Karpas-422 (cell line): ENCODE measurements at regions not wholly inside any gene's neighbourhood (a gene's known extent, or its start where the extent isn't known, plus 50 kb on each side); places are given as distances from the start of the nearest gene placed in this dataset.

Source experiments
- DNase-seq: peaks from one replicate; pipeline ENCODE4 v3.0.0-alpha.2; 2015
- H2AFZ ChIP-seq: fragments of 200-600 bp; sonication (generic); 2 replicates; pipeline ENCODE4 v1.6.1; 2014; ENCODE audit warnings: antibody characterized with exemption, low read length, mixed read lengths
- H3K27ac ChIP-seq: fragments of 200-600 bp; sonication (generic); 2 replicates; pipeline ENCODE4 v1.5.1; 2014; ENCODE audit warnings: mild to moderate bottlenecking, low read length, moderate library complexity
- H3K27me3 ChIP-seq: fragments of 200-600 bp; sonication (generic); 2 replicates; pipeline ENCODE4 v1.6.1; 2014; ENCODE audit warnings: low read length, mixed read lengths
- H3K36me3 ChIP-seq: fragments of 200-600 bp; sonication (generic); 2 replicates; pipeline ENCODE4 v1.6.1; 2014; ENCODE audit warnings: low read length, mixed read lengths; ENCODE audit not compliant: insufficient read depth
- H3K4me1 ChIP-seq: fragments of 200-600 bp; sonication (generic); 2 replicates; pipeline ENCODE4 v1.6.1; 2014; ENCODE audit warnings: mild to moderate bottlenecking, low read length, mixed read lengths
- H3K4me2 ChIP-seq: fragments of 200-600 bp; sonication (generic); 2 replicates; pipeline ENCODE4 v1.6.1; 2014; ENCODE audit warnings: low read length, low read depth, mild to moderate bottlenecking; ENCODE audit not compliant: poor library complexity, severe bottlenecking
- H3K4me3 ChIP-seq: fragments of 200-600 bp; sonication (generic); 2 replicates; pipeline ENCODE4 v1.5.1; 2014; ENCODE audit warnings: mild to moderate bottlenecking, antibody characterized with exemption, low read length, mixed read lengths
- H3K79me2 ChIP-seq: fragments of 200-600 bp; sonication (generic); 2 replicates; pipeline ENCODE4 v1.6.1; 2014; ENCODE audit warnings: mild to moderate bottlenecking, low read length, mixed read lengths
- H3K9ac ChIP-seq: fragments of 200-600 bp; sonication (generic); 2 replicates; pipeline ENCODE4 v1.6.0; 2014; ENCODE audit warnings: low read length
- H3K9me2 ChIP-seq: fragments of 200-600 bp; sonication (generic), shearing (Covaris generic); replicated peaks from 2 replicates; pipeline ENCODE4 v1.6.0; 2014; ENCODE audit warnings: mild to moderate bottlenecking, low read length, moderate library complexity; ENCODE audit not compliant: insufficient read depth
- H3K9me3 ChIP-seq: fragments of 300-700, 200-600 bp; sonication (generic); 2 replicates; pipeline ENCODE4 v1.6.1; 2014; ENCODE audit warnings: low read length, mixed read lengths
- H4K20me1 ChIP-seq: fragments of 200-600 bp; sonication (generic); 2 replicates; pipeline ENCODE4 v1.6.1; 2014; ENCODE audit warnings: mild to moderate bottlenecking, antibody characterized with exemption, low read length, low read depth; ENCODE audit not compliant: insufficient read depth

DNA sequence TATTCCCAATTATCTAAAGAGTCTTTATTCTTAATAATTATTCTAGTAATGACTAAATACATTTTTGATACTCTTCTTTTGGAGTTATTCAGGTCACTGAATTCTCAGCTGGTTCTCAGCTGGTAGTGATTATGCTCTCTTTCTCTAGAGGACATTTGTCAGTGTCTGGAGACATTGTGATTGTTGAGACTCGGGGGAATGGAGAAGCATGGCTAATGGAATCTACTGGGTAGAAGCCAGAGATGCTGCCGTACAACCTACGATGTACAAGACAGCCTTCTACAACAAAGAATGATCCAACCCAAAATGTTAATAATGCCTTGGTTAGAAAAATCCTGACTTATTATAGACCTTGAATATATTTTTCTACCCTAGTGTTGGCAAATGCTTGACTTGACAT lies 149.2 kb upstream of the ANKRD50 start:
- H3K4me1 ChIP-seq: no peaks in the 10 kb centered on the region
- no peak overlapping the region for H3K9ac ChIP-seq
- no peak overlapping the region for H2AFZ ChIP-seq

DNA sequence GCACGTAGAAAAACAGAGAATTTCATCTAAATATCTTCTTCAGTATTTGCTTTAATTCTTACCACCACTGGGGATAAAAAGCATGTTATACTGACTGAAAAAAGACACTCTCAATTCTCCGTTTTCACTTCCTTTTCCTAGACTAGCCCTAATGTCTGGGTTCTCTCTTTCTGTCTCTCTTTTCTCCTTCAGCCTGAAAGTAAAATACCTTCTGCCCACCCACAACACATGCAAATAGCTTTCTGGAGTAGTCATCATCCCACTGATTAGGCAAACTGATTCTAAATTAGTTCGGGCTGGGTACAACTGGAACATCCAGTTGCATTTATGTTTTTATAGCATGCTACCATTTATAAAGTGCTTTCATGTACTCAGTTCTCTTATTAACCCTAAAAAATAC lies 142.4 kb upstream of the ANKRD50 start:
- no peak overlapping the region for H2AFZ ChIP-seq
- H3K4me2 ChIP-seq: no peak overlapping the region
- no peaks in the 10 kb centered on the region for H4K20me1 ChIP-seq
- H3K9me3 ChIP-seq: peaks cover 10% of the 10 kb centered on the region; the same call in 1 of the 2 replicates
- H3K4me1 ChIP-seq: no peaks in the 10 kb centered on the region
- H3K9me2 ChIP-seq: no peaks in the 10 kb centered on the region
- no peak overlapping the region for H3K4me3 ChIP-seq
- no peak overlapping the region for H3K9ac ChIP-seq
- no peaks in the 10 kb centered on the region for H3K36me3 ChIP-seq
- no peak overlapping the region for H3K27ac ChIP-seq
- no peaks in the 10 kb centered on the region for H3K79me2 ChIP-seq
- H3K27me3 ChIP-seq: no peaks in the 10 kb centered on the region
- no peak for DNase-seq

More for the DNA sequence above, 149.2 kb upstream of the ANKRD50 start:
- H3K4me3 ChIP-seq: no peak overlapping the region
- no peak for DNase-seq
- H3K9me2 ChIP-seq: no peaks in the 10 kb centered on the region
- H3K36me3 ChIP-seq: no peaks in the 10 kb centered on the region
- no peaks in the 10 kb centered on the region for H3K27me3 ChIP-seq
- H3K4me2 ChIP-seq: no peak overlapping the region
- peaks cover 22% of the 10 kb centered on the region for H3K9me3 ChIP-seq
- H3K79me2 ChIP-seq: no peaks in the 10 kb centered on the region
- H4K20me1 ChIP-seq: no peaks in the 10 kb centered on the region
- no peak overlapping the region for H3K27ac ChIP-seq

DNA sequence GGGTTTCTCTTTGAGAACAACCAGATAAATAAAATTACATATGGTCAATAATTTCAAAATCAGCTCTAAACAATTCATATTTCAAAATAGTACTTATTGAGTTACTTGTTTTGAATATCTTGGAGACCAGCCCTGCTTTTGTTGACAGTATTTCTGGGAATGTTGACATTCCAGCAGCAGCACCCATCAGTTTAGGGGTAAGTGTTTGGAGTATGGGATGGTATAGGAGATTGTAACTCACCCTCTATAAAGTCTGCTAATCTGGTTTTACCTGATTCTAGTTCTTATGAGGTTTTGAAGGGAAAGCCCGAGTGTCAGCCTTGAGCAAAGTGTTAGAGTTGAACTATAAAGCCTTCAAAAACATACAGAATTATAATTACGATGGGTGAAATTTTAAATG lies 139.2 kb upstream of the ANKRD50 start:
- Histone ChIP-seq H3K9me3 (peaks cover 8% of the 10 kb centered on the region; the same call in 1 of the 2 replicates), H4K20me1 (no peaks in the 10 kb centered on the region), H3K9me2 (no peaks in the 10 kb centered on the region), H3K4me3 (no peak overlapping the region), H2AFZ (no peak overlapping the region), H3K4me1 (no peaks in the 10 kb centered on the region), H3K4me2 (no peak overlapping the region), H3K9ac (no peak overlapping the region), H3K36me3 (no peaks in the 10 kb centered on the region), H3K27me3 (no peaks in the 10 kb centered on the region), H3K27ac (no peak overlapping the region), H3K79me2 (no peaks in the 10 kb centered on the region)
- no peak for DNase-seq

DNA sequence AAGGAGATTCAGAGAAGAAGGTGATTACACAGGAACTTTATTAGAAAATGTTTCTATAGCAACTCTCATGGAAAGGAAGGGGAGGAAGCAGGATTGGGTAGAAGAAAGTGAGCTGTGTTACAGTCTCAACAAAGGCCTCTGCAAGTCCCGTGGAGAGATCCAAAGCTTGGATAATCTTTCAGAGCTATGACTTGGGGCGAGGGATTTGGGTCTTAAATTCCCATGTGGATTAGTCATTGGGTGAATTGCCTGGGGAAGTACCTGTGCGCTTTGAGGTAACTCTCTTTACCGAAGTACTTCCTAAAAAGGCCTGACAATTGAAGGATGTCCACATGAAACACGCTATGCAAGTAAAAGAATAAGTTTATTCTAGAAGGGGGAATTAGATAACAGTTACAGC lies 133.8 kb upstream of the ANKRD50 start:
- H3K4me1 ChIP-seq: no peaks in the 10 kb centered on the region
- no peaks in the 10 kb centered on the region for H3K27me3 ChIP-seq
- H4K20me1 ChIP-seq: no peaks in the 10 kb centered on the region
- no peak overlapping the region for H3K9ac ChIP-seq
- no peak overlapping the region for H3K4me3 ChIP-seq
- H3K9me2 ChIP-seq: no peaks in the 10 kb centered on the region
- H3K36me3 ChIP-seq: no peaks in the 10 kb centered on the region
- no peak for DNase-seq
- peaks cover 13% of the 10 kb centered on the region for H3K9me3 ChIP-seq
- H3K79me2 ChIP-seq: no peaks in the 10 kb centered on the region
- no peak overlapping the region for H3K4me2 ChIP-seq
- no peak overlapping the region for H3K27ac ChIP-seq
- no peak overlapping the region for H2AFZ ChIP-seq

DNA sequence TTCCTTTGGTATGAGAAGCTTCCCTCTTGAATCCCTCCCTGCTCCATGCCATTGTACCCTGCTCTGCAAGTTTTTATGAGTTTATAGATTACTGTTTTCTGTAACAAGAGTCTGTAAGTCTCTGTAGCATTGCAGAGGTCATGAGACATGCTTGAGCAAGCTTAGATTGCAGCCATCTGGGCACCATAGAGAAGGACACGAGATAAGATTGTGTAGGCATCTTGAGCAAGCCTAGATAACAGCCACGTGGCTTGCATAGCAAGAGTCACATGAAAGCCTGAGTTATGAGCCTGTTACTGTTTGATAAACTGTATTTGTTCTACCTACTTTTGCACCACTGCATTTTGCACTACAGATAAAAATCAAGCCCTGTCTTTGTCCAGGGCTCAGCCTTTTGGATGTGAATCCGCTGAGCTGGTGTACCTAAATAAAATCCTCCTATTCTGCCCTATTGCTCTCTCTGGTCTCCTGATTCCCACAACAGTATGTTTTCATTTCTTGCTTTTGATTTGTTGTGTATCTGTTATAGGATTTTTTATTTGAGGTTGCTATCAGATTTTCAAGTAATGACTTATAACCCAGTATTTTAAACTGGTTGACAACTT lies 127.4 kb upstream of the ANKRD50 start:
- Histone ChIP-seq H3K9ac (no peak overlapping the region), H3K27ac (no peak overlapping the region), H3K27me3 (no peaks in the 10 kb centered on the region), H3K79me2 (no peaks in the 10 kb centered on the region), H3K9me3 (peaks cover 39% of the 10 kb centered on the region), H3K4me3 (no peak overlapping the region), H3K4me2 (no peak overlapping the region), H3K9me2 (no peaks in the 10 kb centered on the region), H2AFZ (no peak overlapping the region), H4K20me1 (no peaks in the 10 kb centered on the region), H3K4me1 (no peaks in the 10 kb centered on the region), H3K36me3 (no peaks in the 10 kb centered on the region)
- DNase-seq: no peak

DNA sequence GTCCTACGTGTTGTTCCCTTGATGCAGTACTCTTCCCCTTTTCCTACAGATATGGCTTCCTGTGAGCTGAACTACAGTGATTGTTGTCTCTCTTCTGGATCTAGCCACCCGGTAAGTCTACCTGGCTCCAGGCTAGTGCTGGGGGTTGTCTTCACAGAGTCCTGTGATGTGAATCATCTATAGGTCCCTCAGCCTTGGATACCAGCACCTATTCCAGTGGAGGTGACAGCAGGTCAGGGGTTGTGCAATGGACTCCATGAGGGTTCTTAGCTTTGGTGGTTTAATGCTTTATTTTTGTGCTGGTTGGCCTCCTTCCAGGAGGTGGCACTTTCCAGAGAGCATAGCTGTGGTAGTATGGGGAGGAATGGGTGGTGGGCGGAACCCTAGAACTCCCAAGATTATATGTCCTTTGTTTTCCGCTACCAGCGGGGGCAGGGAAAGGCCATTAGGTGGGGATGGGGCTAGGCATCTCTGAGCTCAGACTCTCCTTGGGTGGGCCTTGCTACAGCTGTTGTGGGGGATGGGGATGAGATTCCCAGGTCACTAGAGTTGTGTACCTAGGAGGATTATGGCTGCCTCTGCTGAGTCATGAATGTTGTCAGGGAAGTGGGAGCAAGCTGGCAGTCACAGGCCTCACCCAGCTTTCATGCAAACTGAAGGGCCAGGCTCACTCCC lies 121.4 kb upstream of the ANKRD50 start:
- no peak overlapping the region for H3K4me2 ChIP-seq
- no peaks in the 10 kb centered on the region for H3K9me2 ChIP-seq
- H3K27ac ChIP-seq: no peak overlapping the region
- peaks cover 17% of the 10 kb centered on the region; the same call in 1 of the 2 replicates for H3K9me3 ChIP-seq
- no peaks in the 10 kb centered on the region for H3K27me3 ChIP-seq
- no peak overlapping the region for H3K9ac ChIP-seq
- H3K4me3 ChIP-seq: no peak overlapping the region
- DNase-seq: no peak
- no peaks in the 10 kb centered on the region for H3K79me2 ChIP-seq
- H3K4me1 ChIP-seq: no peaks in the 10 kb centered on the region
- no peaks in the 10 kb centered on the region for H4K20me1 ChIP-seq
- no peak overlapping the region for H2AFZ ChIP-seq
- no peaks in the 10 kb centered on the region for H3K36me3 ChIP-seq

DNA sequence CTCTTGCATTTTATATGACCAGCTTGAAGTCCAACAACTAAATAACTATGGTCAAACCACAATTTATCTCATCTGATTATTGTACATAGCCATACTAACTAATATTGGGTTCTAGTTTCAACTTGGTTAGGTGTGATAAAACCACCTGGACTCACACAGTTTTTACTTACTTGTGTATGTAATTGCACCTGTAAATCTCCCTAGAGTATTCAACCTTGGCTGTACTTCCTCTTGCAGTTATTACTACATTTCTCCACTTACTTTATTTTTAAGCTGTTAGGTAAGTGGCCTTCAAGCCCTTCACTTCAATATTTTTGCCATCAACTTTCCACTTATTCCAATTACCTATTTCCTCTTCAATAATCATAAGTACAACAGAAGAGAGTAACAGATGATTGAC lies 115.8 kb upstream of the ANKRD50 start:
- Histone ChIP-seq H3K27ac (no peak overlapping the region), H3K36me3 (no peaks in the 10 kb centered on the region), H3K4me1 (no peaks in the 10 kb centered on the region), H3K9ac (no peak overlapping the region), H3K27me3 (no peaks in the 10 kb centered on the region), H3K4me3 (no peak overlapping the region), H3K9me3 (peaks cover 9% of the 10 kb centered on the region), H4K20me1 (no peaks in the 10 kb centered on the region), H3K9me2 (no peaks in the 10 kb centered on the region), H2AFZ (no peak overlapping the region), H3K4me2 (no peak overlapping the region), H3K79me2 (no peaks in the 10 kb centered on the region)
- no peak for DNase-seq

DNA sequence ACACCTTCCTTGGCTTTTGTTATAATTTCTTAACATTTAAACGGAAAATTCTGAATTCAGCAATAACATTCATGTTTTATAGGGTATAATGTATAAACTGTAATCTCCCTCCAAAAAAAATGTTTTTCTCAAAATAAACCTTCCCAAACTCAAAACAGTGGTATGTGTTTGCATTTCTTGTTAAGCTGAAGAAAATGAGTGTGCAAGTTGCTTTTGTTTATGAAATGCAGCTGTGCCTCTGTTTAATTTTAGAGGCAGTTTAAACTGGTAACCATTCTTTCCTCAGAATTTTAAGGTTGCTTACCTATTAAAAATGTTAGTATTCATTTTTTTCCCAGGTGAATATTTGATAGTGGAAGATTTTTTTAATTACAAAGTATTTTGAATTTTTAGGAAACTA lies 105.0 kb upstream of the ANKRD50 start:
- Histone ChIP-seq H3K27me3 (no peaks in the 10 kb centered on the region), H2AFZ (no peak overlapping the region), H3K4me1 (no peaks in the 10 kb centered on the region), H3K9me3 (peaks cover 20% of the 10 kb centered on the region), H3K79me2 (no peaks in the 10 kb centered on the region), H3K4me2 (no peak overlapping the region), H3K27ac (no peak overlapping the region), H3K4me3 (no peak overlapping the region), H4K20me1 (no peaks in the 10 kb centered on the region), H3K9me2 (no peaks in the 10 kb centered on the region), H3K36me3 (no peaks in the 10 kb centered on the region), H3K9ac (no peak overlapping the region)
- no peak for DNase-seq
